NCI-H69 (cell line): ENCODE measurements at regions not wholly inside any gene's neighbourhood (a gene's known extent, or its start where the extent isn't known, plus 50 kb on each side); places are given as distances from the start of the nearest gene placed in this dataset.

Source experiments
- DNase-seq: peaks from one replicate; lab custom pipeline; 2025; lab: John Stamatoyannopoulos, UW

GRCh38 chr18:68520406-68521075, 194.4 kb downstream of the TMX3 start:
- no peak for DNase-seq

GRCh38 chr18:68519336-68519735, 195.6 kb downstream of the TMX3 start:
- DNase-seq, result no peak

DNA sequence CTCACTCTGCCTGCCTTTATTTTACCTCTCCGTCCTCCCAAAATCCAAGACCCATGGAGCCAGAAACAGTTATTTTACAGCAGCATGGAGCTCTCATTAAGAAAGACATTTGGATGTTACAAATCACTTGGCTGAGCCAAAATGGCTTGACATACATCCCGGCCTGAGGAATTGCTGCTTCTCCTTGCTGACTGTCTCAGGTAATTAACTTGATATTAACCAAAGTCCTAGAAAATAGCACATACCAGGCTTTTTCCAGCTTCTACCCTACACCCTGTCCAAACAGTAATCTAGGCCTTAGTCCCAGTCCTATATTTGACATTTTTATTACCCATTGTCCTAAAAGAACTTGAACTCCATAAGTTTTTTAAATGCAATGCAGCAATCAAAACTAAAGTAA, 205.0 kb downstream of the TMX3 start:
- no peak for DNase-seq

DNA sequence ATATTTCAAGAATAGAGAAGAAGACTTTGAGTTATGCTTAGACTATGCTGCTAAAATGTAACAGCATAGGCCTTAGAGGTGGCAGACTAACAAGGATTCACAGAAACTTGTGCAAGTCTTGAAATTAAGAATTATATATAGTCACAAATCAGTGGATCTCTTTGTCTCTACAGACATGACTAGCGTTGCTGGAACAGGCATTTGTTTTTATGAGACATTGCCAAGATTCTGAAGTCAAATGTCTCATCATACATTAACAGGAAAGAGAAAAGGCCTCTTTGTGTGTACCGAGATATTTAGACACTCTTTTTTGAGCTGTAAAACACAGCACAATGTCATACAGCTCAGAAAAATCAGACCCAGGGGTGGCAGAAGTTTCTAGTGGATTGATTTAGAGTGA, 207.1 kb downstream of the TMX3 start:
- DNase-seq, result no peak

DNA sequence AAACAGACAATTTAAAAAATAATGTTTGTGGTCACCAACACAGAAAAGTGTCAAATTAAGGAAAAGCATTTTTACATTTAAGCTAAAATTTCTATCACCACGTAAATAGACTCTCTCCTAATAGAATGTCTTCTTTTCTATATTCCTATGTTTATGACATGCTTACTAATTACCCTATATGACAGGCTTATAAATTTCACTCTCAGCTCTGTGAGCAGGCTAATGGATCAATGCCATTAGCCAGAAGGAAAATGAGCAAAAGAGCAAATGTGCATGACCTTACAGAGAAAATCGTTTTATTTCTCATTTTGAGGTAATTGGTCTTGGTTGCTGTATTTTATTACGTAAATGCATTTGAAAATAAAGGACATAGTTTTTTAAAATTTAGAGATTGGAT, 209.7 kb downstream of the TMX3 start:
- DNase-seq, result no peak

DNA sequence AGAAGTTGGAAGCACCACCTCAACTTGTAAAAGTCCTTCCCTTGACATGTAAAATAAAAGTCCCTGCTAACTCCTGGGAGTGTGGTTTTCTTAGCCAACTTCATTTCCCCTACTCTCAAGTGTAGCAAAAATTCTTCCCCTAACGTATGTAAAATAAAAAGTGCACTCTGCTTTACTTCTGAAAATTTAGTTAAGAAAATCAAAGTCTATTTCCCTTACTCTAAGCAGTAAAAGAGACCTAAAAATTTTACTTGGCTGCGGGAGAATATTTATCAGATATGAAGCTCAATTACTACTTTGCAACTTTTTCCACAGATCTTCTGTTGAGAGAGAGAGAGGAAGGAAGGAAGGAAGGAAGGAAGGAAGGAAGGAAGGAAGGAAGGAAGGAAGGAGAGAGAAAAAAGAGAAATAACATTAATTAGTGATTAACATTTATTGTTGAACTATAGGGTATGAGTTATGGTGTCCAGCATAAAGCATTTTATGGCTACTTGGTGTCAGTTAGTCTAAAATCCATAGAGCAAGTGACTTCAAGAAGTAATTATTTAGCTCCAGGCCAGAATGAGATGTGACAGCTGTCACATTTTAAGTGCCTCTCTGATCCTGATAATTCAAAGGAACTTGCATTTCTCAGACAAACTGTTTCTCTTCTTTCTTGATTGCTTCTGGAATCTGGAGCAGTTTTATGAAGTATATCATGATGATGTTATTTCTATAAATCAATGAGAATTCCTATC, 210.3 kb downstream of the TMX3 start:
- no peak for DNase-seq

- DNase-seq, result no peak
Measured at GRCh38 chr18:68500556-68500955, 214.4 kb downstream of the TMX3 start.

- no peak for DNase-seq
Measured at GRCh38 chr18:68499141-68499540, 215.8 kb downstream of the TMX3 start.

- DNase-seq, result no peak
Measured at GRCh38 chr18:68498636-68499035, 216.3 kb downstream of the TMX3 start.

DNA sequence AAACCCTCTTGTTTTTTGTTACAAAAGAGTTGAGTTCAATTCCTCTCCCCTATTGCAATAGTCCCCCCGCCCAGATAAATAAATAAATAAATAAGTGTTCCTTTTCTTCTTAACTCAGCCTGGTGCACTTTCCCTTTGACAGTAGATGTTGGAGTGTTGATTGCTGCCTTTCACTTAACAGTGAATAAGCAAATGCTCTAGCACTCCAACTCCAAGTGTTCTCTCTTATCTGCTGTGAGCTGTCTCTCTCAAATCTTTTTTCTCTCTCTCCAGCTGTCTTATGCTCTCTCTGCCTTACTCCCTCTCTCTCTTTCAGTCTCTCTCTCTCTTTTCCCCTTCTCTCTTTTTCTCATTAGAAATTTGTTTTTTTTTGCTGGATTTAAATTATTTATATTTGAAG, 216.7 kb downstream of the TMX3 start:
- no peak for DNase-seq

DNA sequence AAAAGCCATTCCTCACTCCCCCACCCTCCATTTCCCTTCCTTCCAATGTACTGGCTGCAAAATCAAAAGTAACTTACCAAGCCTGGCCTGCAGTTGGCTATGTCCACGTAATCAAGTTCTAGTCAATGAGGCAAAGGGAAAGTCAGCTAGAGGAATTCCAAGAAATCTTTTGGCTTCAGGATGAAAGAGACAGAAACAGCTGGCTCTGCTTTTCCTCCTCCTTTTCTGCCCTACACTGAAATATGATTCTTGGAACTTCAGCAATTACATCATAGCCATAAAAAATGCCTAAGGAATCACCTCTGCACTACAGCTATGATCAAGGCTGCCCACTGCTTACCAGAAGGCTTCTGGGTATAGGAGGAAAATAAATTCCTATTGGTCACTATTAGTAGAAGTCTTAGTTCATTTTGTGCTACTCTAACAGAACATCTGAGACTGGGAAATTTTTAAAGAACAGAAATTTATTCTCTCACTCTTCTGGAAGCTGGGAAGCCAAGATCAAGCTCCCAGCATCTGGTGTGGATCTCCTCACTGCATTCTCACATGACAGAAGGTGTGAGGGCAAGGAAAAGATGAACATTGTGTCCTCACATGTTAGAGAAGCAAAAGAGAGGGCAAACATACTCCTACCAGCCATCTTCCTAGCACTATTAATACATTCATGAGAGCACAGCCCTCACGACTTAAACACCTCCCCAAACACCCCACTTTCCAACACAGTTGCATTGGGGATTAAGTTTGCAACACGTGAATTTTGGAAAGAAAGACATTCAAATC, 219.9 kb downstream of the TMX3 start:
- DNase-seq, result no peak

GRCh38 chr18:68489013-68489792, 225.7 kb downstream of the TMX3 start:
- DNase-seq, result no peak

GRCh38 chr18:68484241-68484640, 230.7 kb downstream of the TMX3 start:
- no peak for DNase-seq

DNA sequence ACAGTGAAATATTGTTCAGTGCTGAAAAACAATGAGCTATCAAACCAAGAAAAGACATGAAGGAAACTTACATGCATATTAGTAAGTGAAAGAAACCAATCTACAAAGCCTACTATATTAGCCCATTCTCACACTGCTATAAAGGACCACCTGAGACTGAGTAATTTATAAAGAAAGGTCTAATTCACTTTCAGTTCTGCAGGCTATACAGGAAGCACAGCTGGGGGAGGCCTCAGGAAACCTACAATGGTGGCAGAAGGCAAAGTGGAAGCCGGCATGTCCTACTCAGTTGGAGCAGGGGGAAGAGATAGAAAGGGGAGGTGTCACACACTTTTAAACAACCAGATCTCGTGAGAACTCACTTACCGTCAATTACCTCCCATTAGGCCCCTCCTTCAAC, 232.1 kb downstream of the TMX3 start:
- no peak for DNase-seq

DNA sequence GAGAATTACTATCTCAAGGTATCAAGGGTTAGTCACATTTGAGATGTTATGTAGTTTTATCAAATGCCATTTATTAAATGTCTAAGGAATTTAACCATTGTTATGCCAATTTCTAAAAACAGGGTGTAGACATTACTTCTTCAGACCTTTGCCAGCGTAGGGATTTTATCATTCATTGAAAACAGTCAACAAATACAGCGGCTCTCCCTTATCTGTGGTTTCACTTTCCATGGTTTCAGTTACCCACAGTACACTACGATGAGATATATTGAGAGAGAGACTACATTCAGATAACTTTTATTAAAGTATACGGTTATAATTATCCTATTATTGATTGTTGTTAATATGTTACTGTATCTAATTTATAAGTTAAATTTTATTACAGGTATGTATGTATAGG, 234.7 kb downstream of the TMX3 start:
- DNase-seq, result no peak

- no peak for DNase-seq
Measured at GRCh38 chr18:68478246-68478645, 236.7 kb downstream of the TMX3 start.

DNA sequence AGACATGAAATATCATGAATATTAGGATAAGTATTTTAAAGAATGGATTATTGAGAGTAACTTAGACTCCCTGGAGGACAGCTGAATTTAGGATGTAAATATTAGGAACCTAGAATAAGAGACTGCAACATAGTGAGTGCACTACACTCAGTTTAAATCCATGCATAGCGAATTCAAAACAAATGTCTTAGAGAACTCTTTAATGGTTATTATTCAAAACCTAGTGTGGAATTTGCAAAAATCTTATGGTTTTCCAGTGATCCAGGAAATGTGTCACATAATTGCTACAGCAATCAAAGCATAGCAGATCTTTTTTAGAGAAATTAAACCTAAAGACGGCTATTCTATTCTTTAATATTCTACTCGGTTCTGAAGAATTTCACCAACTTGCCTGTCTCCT, 239.0 kb downstream of the TMX3 start:
- DNase-seq, result no peak

- no peak for DNase-seq
Measured at GRCh38 chr18:68472701-68473295, 242.1 kb downstream of the TMX3 start.

DNA sequence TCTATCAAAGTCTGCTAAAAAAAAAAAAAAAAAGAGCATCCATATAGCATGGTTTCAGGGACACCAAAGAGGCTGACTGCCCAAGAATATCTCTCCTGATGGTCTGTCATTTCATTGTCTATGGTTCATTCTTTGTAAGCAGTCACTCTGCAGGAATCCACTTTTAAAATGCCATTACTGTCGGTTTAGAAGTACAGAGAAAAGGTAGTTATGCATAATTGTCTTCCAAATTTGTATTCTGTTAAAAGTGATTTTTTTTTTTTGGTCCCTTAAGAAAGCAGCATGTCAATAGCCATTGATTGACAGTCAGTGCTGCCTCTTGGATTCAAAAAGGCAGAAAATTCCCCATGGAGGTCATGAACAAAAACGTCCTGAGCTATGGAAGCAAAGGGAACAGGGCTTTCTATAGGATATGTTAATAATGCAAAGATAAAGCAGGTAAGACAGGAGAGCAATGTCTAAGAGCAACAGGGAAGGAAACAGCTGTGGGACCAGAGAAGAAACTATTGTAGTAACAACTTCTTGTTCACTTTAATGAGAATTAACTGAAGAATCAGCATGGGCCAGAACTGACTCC, 245.8 kb downstream of the TMX3 start:
- DNase-seq, result no peak

DNA sequence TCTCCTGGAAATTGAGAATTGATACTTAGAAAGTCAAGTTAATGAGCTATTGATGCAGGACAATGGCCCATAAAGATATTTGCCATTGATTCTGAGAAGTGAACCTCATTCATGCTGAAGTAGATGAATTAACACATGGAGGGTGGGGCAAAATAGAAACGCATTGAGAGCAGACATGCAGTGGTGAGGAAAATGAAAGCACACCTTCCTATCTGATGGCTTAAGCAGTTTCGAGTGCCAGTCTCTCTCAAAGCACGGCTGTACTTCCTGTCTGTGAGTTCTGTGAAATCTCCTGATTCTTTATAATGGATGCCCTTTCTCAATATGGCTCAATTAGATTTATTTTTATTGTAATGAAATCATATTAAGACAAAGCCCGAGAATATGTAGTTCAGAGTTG, 247.0 kb downstream of the TMX3 start:
- no peak for DNase-seq

DNA sequence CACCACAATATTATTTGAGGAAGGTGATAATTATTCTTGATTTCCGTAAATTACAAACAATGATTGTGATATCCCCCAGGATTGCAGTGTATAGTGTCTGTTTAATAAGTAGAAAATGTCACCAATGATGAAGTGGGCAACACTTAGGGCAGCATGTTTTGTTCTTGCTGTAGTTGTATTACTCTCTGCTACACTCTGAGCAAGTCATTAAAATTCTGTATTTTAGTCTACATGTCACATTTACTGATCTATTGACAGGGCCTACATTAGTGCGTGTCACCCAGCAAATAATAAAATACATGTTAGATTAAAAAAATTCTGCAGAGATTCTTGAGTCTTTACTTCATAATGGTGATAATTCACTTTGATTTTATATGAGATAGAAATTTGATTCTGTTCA, 247.6 kb downstream of the TMX3 start:
- no peak for DNase-seq

GRCh38 chr18:68466672-68467071, 248.2 kb downstream of the TMX3 start:
- DNase-seq, result no peak
